Activated CD4-positive, CD25-positive, alpha-beta regulatory T cell (primary cell): ENCODE measurements at regions not wholly inside any gene's neighbourhood (a gene's known extent, or its start where the extent isn't known, plus 50 kb on each side); places are given as distances from the start of the nearest gene placed in this dataset.
"Not testable (repeated sequence)": the region's sequence is repeated elsewhere in the genome, so short reads cannot be mapped to it uniquely, and the experiment has no call there.

ENCODE experiments used
- DNase-seq, 4 experiments: peaks; one replicate each; lab custom pipeline; 2025; lab: John Stamatoyannopoulos, UW

GRCh38 chr15:79606831-79607355 is 174.8 kb downstream of the MINAR1 start:
- no peak for DNase-seq

GRCh38 chr15:79608066-79608864 is 176.1 kb downstream of the MINAR1 start:
- DNase-seq, result no peak

GRCh38 chr15:79609506-79609905 is 177.4 kb downstream of the MINAR1 start:
- no peak for DNase-seq

GRCh38 chr15:79610021-79610420 is 177.9 kb downstream of the MINAR1 start:
- DNase-seq, result no peak

- DNase-seq, result no peak
Measured at GRCh38 chr15:79615754-79616153, 183.6 kb downstream of the MINAR1 start.

- no peak for DNase-seq
Measured at GRCh38 chr15:79617071-79617470, 184.9 kb downstream of the MINAR1 start.

- no peak for DNase-seq
Measured at GRCh38 chr15:79620112-79620857, 188.1 kb downstream of the MINAR1 start.

GRCh38 chr15:79621805-79622204 is 189.7 kb downstream of the MINAR1 start:
- not testable (repeated sequence) for DNase-seq

GRCh38 chr15:79623488-79623887 is 191.4 kb downstream of the MINAR1 start:
- DNase-seq, result no peak

GRCh38 chr15:79629687-79630086 is 197.6 kb downstream of the MINAR1 start:
- no peak for DNase-seq

- DNase-seq, result no peak
Measured at GRCh38 chr15:79632457-79632856, 200.3 kb downstream of the MINAR1 start.

GRCh38 chr15:79635149-79635771 is 203.1 kb downstream of the MINAR1 start:
- DNase-seq, result no peak

- no peak for DNase-seq
Measured at GRCh38 chr15:79635897-79636561, 203.9 kb downstream of the MINAR1 start.

GRCh38 chr15:79640206-79640605 is 208.1 kb downstream of the MINAR1 start:
- DNase-seq, result no peak

GRCh38 chr15:79641841-79642240 is 209.7 kb downstream of the MINAR1 start:
- DNase-seq, result no peak

GRCh38 chr15:79643393-79643792 is 211.3 kb downstream of the MINAR1 start:
- no peak for DNase-seq

- no peak for DNase-seq
Measured at GRCh38 chr15:79644091-79644490, 212.0 kb downstream of the MINAR1 start.

GRCh38 chr15:79652972-79653371 is 220.8 kb downstream of the MINAR1 start:
- not testable (repeated sequence) for DNase-seq

GRCh38 chr15:79653533-79653932 is 221.4 kb downstream of the MINAR1 start:
- DNase-seq, result no peak

GRCh38 chr15:79656151-79657000 is 224.2 kb downstream of the MINAR1 start:
- DNase-seq, result no peak

GRCh38 chr15:79657722-79658121 is 225.6 kb downstream of the MINAR1 start:
- DNase-seq, result no peak
